Colon (tissue), 2 donors: ENCODE measurements at regions not wholly inside any gene's neighbourhood (a gene's known extent, or its start where the extent isn't known, plus 50 kb on each side); places are given as distances from the start of the nearest gene placed in this dataset.

ENCODE experiments used
- FAIRE-seq: peaks from 2 replicates; lab custom pipeline; 2012; peaks lifted over from hg19 to GRCh38; lab: Jason Lieb, UNC
- donor health status: control.
- donor health status: control.

DNA sequence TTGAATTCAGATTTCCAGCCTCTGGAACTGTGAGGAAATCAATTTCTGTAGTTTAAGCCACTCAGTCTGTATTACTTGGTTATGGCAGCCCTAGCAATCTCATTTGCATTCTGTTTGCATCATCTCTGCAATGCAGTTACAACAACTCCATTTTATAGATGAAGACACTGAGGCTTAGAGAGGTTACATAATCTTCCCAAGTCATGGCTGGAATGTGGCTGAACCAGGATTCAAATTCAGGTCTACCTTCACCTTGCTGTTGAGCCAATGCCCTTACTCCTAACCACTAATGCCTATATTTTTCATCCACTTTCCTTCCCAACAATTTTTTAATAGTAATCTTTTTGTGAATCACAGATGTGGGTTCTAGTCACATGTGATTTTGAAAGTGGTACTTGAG is 469.8 kb upstream of the CCL2 start:
- FAIRE-seq, result no peak

DNA sequence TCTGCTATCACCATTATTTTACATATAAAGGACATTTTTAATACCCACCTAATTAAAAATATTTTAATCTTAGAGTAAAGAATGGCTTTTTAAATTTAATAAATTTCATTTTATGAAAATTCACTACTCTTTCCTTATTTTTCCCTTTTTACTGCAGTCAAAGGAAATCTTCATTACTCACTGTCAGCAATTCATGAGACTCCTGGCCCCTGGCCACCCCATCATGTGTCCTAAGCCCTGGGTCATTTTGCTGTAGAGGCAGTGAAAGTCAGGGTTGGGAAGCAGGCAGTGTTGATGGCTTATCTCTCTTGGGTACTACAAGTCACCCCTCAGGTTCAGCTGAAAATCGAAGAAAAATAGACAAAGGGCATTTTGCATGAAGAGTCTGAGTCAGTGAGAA is 468.6 kb upstream of the CCL2 start:
- no peak for FAIRE-seq

DNA sequence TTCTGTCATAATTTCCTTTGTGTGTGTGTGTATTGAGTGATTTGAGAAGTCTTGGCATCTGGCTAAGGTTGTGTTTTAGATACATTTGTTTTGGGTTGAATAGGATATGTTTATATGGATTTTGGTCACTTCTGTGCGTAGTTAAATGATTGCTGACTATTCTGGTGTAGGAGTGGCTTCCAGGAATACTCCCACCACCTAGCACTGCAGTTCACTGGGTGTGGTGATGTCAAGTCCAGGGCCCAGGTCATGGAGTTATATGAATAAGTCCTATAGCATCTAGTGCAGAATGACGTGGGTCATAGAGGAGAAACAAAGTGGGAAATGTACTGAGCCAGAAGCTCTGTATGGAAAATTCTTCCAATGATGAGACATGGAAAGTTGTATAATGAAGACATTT is 465.4 kb upstream of the CCL2 start:
- FAIRE-seq, result no peak

DNA sequence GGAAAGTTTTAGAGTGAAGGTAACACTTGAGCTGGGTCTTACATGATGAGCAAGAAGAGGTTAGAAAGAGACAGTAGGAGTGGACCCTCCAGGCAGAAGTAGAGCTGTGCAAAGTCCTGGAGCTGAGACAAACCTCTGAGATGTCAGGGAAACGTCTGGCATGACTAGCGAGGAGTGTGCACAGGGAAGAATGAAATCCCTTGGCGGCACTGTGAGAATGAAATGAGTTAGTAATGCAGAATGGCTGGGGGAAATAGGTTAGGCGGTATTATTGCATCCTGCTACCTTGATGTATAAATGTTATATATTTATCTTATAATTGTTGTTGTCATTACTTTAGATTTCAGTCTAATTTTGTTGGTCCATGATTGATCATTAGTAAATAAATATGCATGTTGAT is 457.9 kb upstream of the CCL2 start:
- no peak for FAIRE-seq

DNA sequence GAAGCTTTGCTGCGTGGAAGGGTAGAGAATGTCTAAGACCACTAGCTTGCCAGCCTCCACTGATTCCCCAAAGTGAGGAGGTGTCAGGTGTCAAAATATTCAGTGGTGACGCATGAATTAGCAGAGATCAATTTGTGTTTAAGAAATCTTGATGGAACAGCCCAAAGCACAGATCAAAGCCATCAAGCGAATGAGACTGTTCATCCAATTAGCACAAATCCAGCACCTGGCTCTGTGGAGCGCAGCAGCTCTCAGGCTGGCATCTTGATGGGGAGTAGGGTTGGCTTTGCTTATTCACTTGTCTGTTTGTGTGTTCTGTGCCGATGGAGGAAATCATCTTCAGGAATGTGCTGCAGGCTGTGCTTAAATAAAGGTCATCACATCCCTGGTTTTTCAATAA is 456.8 kb upstream of the CCL2 start:
- FAIRE-seq, result no peak

DNA sequence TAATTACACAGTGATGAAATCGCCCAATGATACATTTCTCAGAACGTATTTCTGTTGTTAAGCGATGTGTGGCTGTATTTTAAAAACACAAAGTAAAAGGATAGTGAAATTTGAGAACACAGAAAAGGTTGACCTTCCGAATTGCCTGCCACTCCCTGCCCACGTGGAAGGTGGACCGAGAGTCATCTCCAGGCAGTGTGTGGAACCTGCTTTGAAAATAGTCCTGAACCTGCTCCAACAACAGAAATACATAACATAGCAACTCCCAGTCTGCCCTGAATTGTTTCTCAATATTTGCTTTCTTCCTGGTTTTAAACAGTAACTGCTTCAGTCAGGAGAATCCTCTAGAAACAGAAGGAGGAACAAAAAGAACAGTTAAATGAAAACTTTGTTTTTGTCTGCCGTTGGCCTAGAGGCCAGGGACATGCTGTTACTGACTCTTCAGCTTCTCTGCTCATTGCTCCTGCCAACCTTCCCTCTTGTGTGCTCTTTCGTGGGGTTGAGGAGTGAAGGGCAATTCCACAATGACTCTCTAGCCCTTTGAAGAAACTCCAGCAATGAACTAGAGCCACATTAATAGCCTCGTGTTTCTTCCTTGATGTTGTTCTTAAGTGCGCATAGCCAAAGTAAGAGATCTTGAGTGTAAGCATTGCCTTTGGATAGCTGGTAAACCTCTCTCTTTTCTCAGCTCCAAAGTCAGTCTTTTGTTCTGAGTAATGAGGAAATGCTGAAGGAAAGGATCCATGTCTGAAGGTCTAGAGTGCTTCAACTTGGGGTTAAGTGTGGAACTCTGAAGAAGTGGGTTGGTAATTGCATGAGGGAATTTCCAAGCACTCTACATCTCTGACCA is 452.5 kb upstream of the CCL2 start:
- FAIRE-seq, result no peak

DNA sequence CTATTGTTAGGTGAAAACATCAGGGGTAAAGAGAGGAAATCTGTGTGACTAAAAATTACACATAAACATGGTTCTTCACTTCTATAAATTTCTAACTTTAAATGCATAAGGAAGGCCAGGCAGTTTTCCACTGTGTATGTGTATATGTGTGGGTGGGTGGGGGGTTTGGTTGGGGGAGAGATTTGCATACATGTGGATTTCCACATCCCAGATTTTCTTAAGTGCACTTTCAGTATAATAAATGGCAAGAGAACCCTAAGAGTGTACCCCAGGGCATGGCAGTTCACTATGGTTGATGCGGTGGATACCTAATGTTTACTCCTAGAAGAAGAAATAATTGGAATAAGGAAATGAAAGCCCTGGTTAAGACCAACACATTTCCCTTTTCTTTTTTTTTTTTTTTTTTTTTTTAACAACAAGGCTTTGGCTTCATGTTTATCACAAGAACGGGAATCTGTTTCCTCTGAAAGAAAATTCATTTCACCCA is 451.8 kb upstream of the CCL2 start:
- FAIRE-seq, result no peak

DNA sequence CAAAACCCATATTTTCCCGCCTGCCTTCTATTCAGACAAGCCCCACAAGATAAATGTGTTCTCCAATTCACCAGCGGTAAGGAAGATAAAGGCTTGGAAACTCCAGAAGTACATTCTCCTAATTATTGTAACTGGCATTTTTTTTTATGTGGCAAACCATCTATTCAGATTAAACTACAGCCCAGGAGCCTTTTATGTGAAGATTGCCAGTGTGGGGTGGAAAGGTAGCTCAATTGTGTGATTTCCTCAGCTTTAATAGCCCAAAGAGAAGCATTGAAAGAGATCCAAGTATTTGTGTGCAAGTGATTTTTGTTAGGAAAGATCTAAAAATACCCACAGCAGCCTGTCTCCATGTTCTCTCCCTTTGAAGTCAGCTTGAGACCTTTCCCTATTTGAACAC is 451.4 kb upstream of the CCL2 start:
- no peak for FAIRE-seq

DNA sequence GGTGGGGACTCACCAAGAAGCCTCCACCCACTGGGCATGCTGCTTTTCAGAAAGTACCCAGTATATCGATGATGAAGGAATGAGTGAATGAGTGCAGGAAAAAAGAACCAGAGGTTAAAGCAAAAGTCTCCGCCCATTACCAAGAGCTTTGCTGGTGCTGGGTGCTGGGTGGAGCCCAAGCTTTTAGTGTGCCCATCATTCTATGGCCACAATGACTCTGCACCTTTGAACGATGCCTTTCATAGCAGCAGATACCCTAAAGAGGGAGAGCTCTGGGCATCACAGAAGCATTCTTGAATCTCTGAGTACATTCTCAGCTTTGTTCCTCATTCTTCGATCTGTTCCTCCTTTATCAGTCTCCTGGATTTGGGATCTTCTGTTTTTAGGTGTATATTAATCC is 450.7 kb upstream of the CCL2 start:
- no peak for FAIRE-seq

DNA sequence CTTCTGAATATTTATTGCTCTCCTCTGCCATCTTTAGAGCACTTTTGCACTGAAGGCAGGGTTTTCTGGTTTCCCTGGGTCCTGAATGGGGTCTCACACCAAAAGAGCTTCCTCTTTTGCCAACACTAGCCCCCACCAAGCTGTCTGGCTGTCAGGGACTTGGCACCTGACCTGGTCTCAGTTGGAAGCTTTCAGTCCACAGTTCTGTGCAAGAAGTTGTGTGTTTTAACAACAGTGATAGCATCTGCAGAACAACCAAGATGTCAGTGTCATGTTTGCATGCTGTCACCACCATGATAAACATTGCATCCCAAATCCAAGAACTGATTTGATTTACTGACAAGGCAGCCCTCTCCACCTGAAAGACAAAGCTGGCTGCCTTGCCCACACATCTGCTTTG is 448.5 kb upstream of the CCL2 start:
- no peak for FAIRE-seq

DNA sequence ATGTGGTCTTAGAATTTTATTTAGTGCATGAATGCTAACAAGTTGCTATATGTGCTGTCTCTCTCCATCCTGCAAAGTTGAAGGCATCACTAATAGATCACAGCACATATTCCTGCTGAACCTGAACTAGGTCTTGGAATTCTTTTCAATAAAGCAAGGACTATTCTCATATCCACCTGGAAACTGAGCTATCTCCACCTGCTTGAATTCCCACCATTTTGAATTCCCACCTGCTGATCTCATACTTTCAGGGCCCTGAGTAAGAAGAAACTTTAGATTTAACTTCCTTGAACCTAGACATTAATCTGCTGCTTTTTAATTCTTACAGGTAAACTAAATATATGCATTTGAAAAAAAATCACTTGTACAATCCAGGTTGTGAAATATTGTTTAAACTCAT is 445.3 kb upstream of the CCL2 start:
- FAIRE-seq, result no peak

DNA sequence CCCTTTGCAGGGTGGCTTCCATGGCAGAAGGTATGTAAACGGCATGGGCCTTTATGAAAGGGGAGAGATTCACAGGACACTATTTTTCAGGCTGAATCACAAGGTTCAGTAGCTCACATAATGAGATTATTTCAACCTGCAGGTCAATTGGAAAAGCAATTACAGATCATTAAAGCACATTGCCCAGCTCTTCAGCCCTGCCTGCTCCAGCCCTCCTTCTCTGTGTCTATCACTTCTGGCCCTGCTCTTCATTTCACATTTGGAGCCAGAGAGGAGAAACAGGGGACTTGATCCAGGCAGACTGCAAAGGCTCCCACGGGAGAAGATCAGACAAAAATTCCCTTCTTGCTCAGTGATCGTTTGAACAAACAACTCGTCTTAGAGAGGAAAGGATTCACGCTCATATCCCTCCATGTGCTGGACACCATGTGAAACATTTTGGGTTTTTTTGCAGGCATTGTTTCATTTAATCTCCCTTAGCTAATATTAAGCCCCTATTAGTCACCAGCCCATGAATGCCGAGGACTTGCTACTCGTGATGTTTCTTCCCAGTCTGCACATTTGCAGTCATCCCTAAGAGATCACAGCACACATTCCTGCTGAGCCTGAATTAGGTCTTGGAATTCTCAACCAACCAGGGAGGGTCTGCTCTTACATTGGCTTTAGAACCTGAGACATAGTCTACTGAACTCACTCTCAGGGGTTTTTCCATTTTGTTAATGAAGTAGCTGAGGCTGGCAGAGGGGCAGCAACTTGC is 443.9 kb upstream of the CCL2 start:
- FAIRE-seq, result no peak

DNA sequence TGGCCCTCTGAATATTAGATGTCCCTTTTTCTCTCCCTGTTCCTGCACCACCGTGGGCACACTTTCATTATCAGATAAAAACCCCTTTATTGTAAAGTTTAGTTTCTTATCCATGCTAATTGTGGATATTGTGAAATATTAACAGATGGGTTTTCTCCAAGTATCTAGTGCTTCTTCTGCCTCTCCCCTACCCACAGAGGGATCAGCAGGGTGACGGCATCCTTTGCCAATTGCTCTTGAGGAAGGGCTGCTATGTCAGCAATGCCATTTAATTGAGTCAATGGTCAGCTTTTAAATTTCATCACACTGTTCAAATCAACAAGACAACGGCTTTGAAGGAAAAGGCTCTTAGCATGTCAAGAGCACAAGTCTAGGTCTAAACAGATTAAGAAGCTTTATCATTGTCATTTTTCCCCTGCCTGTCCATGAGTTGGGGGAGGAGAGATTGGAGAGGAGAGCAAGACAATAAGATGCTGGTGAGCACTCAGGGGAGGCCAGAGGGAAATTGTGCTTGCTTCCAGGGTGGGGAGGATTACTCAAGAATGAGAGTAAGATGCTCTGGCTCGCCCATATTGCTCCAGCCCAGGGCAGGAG is 443.0 kb upstream of the CCL2 start:
- no peak for FAIRE-seq

DNA sequence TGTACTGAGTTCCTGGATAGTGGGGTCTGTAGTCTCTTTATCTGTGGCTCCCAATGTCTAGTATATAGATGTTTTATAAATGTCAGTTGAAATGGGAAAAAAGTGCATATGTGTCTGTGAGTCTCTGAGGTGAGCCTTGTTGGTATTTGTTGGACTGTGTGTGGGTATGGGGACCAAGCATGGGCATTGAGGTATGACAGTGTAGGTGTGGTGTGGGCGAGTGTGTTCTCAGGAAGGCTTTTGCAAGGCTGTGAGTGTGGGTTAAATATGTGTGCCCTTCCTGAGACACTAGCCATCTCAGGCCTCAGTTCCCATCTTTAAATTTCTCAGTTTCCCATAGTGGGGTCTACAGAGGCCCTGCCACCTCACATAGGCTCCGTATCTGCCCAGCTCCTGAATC is 440.2 kb upstream of the CCL2 start:
- no peak for FAIRE-seq

DNA sequence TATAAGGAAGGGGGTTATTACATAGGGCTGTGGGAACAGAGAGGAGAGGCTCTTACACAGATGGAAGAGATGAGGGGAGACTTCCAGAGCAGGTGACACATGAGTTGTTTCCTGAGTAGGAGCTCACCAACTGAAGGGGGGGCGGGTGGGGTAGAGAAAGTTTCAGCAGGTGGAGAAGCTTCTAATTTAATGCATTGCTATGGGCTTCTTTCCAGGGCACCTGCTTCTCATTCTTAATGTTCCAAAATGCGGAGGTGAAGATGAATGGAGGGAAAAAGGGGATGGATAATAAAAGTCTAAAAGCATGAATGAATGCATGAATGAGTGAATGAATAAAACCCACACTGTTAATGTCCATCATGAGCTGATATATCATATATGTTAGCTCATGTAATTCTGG is 439.0 kb upstream of the CCL2 start:
- FAIRE-seq, result no peak

DNA sequence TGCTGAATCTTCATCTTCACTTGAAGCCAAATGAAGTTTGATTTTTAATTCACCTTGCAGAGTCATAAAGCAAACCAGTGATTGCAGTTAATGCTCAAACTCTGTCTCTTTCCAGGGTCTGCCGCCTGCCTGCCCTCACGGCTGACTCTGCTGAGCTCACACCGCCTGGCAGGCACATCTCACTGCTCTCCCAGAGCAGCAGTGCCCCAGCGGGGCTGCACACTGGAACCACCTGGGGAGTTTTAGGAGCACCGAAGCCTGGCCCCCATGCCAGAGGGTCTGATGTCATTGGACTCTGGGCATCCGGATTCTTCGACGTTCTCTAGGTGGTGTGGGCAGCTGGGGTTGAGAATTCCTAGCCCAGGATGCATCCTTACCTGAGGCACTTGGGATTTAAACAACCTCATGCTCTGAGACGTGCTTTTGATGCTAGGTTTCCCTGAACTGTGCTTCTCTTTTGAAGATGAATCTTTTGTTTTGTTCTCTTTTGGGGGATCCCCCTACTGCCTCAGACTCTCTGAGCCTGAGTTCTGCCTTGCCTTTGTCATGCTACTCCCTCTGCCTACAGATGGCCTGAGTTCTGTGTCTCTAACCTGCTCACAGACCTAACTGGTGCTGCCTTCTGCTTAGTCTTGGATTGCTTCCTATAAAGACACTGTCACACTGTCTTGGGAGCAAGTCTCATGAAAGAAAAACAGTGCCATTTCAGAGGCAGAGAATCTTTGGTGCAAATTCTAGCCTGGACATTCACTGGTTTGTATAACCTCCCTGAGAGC is 438.1 kb upstream of the CCL2 start:
- no peak for FAIRE-seq

DNA sequence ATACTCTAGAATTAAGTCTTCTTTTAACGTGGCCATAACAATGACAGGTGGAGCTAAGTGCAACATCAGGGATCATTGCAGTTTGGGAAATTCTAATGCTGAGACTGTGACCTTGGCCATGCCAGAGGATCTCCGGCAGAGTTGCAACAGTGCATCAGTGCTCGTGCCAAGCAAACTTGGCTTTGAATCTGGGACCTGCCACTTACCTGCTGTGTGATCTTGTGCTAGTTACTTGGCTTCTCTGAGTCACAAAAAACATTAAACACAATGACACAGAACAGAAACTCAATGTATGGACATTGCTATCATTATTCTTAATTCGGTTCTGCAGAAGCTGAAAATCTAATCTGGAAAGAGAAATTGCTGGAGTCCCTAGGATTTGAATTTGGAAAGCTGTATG is 435.5 kb upstream of the CCL2 start:
- no peak for FAIRE-seq

DNA sequence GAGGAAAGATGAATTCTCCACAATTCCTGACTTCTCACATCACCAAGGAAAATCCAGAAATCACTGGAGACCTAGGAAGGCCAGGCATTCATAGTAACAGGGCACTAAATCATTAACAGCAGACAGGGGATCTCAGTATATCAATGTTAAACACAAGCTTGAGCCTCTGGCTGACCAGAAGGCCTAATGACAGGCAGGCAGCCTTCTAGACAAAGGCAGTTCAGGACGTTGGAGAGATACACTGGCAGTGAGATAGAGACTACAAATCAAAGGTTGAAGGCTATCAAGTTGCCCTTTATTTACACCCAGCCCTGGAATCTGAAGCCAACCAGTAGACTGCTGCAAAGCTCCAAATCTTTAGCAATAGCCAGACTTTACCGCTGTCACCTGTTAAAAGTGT is 422.8 kb upstream of the CCL2 start:
- no peak for FAIRE-seq

DNA sequence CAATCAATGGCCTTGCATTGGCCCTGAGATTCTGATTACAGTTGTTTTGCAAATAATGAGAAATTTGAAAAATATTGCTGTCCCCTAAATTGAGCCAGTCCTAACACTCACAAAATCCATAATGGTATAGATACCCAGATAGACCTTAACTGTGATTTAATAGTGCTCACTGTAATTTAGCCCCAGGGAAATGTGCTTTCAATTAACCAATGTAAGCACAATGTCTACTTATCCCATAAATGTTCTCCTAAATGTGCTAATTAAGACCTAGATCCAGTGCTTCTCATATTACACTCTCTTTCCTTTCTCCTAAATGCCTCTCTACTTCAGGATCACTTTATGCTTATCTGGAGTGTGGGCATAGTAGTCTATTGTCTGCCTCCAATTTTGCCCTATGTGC is 417.8 kb upstream of the CCL2 start:
- FAIRE-seq, result no peak

DNA sequence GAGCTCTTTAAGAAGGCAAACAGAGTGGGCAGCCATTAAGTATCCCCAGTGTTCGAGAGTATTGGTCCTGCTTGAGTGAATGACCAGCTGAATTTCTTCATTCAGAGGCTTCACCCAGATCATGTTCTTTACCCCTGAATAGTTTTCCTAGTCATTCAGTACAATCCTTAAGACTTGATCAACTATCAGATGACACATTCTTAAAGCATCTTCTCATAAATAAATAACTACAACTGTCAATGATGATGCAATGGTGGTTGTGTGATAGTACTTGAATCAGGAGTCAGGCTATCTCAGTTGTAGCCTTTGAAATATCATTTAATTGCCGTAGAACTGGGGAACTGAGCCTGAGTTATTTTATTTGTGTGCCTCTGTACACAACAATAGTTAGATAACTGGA is 416.8 kb upstream of the CCL2 start:
- no peak for FAIRE-seq

DNA sequence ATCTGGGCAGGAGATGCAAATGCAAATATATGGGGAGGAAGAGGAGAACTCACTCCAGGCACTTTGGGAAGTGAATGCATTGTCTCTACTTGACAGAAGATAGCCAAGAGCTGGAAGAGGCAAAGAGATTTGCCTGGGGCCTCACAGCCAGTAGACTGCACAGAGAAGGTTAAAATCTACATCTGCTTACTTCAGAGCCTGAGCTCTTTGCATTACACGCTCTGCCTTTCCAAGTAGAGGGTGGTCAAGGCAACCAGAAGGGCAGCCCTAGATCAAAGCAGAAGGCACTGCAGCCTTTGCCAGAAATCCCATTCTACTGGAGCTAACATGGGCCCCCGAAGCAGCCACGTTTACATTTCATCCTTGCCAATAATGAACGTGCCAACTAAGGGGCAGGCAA is 407.2 kb upstream of the CCL2 start:
- FAIRE-seq, result no peak

DNA sequence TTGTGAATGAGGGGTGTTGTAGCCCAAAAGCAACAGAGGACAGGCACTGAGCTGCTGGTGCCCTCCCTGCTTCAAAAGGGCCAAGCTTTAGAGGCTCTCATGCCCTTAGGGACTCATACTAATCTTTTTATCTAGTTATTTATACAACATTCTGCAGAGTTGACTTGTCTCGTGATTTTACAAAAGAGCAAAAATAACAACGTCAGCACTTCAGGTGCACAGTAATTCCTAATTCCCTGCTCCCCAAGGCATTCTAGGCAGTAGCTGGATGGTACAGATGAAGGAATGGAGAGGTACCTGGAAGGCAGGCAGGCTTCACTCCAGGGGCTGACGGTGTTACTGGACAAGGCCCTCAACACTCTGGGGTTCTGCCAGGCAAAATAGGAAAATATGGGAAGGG is 406.7 kb upstream of the CCL2 start:
- FAIRE-seq, result no peak

DNA sequence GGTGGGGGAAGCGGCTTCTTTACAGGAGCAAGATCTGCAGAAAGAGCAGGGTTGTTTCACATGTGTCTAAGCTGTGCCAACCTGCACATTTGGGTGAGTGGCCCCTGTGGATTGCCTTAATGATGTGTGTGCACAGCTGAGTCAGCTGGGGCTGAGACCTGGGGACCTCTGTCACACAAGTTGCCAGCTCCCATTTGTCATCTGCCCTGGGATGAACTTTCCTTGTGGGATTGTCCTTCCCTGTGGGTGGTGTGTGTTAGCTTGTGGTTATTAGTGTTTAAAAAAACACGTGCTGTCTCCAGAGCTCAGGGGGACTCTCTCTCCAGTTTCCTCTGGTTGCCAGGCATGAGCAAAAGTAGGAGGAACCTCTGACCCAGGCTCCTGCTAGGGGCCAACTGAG is 400.5 kb upstream of the CCL2 start:
- no peak for FAIRE-seq
